ENCODE measurements at regions not wholly inside any gene's neighbourhood (a gene's known extent, or its start where the extent isn't known, plus 50 kb on each side); places are given as distances from the start of the nearest gene placed in this dataset.

DNA sequence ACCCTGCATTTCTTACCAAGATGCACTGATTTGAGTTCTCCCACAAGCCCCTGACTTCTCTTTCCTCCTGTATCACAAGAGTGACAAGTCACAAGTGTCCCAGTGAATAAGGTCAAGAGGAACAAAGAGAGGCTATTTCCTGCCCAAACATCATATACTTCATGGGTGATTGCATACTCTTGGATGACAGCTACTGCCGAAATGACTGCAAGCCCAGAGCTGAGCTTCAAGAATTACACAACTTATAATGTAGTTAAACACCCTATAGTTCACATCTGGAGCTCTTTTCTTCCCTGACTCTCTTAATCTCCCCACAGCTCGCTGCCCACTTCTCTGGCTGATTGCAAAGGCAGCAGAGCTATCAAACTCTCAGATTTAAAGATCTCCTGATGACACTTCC, 289.7 kb upstream of the PARD3B start:
- H3K27ac Mint-ChIP-seq, result no peak overlapping the region
- H3K27me3 Mint-ChIP-seq, result peaks cover 4% of the 10 kb centered on the region
- H3K9me3 Mint-ChIP-seq, result no peaks in the 10 kb centered on the region
- H3K36me3 Mint-ChIP-seq, result no peaks in the 10 kb centered on the region
- H3K4me3 Mint-ChIP-seq, result no peak overlapping the region
- H3K4me1 Mint-ChIP-seq, result no peaks in the 10 kb centered on the region

DNA sequence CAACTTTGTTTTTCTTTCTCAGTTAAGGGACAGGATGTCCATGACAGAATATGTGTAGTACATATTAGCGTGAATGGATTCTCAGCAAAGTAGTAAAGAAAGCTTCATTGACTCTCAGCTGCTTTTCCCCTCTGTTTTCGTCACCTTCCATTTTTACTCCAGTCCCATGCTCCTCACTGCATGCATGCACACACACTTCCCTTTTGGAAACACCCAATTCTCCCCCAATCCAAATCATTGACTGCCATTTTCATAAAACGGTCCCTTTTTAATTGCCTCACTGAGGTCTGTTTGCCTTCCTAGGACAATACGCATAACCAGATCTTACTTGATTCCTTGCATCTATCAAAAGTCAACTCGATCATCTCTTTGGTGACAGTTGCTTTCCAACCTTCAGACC, 287.5 kb upstream of the PARD3B start:
- Mint-ChIP-seq H3K4me1 (no peaks in the 10 kb centered on the region), H3K27me3 (peaks cover 3% of the 10 kb centered on the region), H3K9me3 (no peaks in the 10 kb centered on the region), H3K27ac (no peak overlapping the region), H3K36me3 (no peaks in the 10 kb centered on the region), H3K4me3 (no peak overlapping the region)

DNA sequence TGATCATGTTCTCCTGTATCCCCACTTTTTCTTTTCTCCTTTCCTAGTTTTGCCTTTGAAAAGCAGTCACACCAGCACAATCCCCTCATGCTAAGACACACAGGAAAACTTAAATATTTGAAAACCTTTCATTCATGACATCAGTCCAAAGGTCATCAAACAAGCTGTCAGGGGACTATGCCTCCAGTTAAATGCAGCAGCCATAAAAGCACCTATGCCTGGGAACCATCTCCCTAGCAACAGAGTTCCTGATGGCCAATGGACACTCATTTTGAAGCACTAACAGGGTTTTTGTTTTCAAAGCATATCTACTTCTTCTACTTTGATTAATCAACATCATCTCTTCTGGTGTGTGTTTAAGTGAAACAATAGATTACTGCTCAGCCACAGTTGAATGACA, 286.4 kb upstream of the PARD3B start:
- Mint-ChIP-seq H3K36me3 (no peaks in the 10 kb centered on the region), H3K27me3 (peaks cover 5% of the 10 kb centered on the region), H3K27ac (no peak overlapping the region), H3K4me1 (no peaks in the 10 kb centered on the region), H3K9me3 (no peaks in the 10 kb centered on the region), H3K4me3 (no peak overlapping the region)

DNA sequence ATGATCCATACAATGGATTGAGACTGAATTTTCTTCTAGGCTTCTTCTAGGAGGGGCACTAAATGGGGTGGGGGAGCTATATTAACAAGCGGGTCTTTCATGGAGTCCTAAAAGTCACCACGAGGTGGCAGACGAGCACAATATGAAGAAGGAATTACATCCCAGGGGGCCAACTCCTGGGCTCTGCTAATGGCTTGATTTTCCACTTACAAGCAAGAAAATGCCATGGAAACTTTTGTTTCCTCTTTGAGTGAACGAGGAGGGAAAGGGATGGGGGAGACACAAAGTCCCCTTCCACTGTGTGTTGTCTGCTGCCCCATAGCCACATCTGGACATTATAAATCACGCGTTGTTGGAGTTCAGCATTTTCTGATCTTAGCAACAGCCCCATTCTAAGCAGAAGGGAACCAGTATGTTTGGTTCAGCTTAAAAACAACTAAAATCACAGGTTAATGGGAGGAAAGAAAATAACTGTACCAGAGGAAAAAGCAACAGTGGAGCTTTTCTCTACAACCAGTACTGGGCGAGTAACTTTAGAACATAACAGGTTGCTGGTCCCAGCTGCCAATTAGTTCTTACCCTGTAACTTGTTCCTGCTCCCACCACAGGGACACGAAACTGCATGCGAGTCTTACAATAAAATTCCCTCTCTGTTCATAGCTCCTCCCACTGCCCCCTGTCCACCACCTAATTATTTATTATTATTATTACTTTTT, 285.0 kb upstream of the PARD3B start:
- H3K9me3 Mint-ChIP-seq, result no peaks in the 10 kb centered on the region
- H3K36me3 Mint-ChIP-seq, result no peaks in the 10 kb centered on the region
- no peak overlapping the region for H3K4me3 Mint-ChIP-seq
- no peak overlapping the region for H3K27ac Mint-ChIP-seq
- H3K27me3 Mint-ChIP-seq, result peaks cover 10% of the 10 kb centered on the region
- H3K4me1 Mint-ChIP-seq, result no peaks in the 10 kb centered on the region

DNA sequence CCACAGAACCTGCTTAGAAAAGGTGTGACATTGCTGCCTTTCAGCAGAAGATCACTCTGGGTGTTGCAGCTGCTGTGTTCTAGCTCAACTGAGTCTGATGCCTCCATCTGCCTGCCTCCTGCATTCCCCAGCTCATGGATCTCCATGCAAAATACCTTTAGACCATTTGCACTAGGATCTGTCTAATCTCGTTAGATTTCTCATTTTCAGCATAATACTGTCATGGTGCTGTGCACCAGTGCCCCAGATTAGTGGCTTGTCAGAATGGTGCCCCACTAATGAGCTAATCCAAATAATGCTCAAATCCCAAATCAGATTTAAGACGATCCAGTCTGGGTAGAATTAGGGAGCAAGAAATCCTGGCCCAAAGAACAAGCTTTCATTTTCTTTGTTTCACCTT, 284.4 kb upstream of the PARD3B start:
- Mint-ChIP-seq H3K9me3 (no peaks in the 10 kb centered on the region), H3K27me3 (peaks cover 10% of the 10 kb centered on the region), H3K4me3 (no peak overlapping the region), H3K4me1 (no peaks in the 10 kb centered on the region), H3K36me3 (no peaks in the 10 kb centered on the region), H3K27ac (no peak overlapping the region)

DNA sequence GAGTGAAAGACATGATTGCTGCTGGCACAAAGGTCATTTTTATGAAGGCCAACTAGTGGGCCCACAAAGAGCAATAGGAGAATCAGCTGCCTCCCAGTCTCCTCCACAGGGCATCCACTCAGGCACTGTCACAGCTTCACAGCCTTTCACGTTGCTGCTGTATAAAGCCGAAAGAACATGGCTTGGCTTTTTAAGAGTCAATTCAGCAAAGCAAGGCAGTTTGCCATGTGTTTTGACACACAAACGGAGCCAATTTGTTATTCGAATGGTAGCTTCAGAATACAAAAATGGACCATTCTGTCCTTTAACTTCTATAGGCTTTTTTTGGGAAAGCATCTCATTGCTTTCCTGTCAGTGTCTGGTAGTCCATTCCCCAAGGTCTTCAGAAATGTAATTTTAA, 283.4 kb upstream of the PARD3B start:
- H3K4me1 Mint-ChIP-seq, result no peaks in the 10 kb centered on the region
- no peak overlapping the region for H3K27ac Mint-ChIP-seq
- no peaks in the 10 kb centered on the region for H3K36me3 Mint-ChIP-seq
- no peak overlapping the region for H3K4me3 Mint-ChIP-seq
- H3K9me3 Mint-ChIP-seq, result no peaks in the 10 kb centered on the region
- H3K27me3 Mint-ChIP-seq, result peaks cover 11% of the 10 kb centered on the region

DNA sequence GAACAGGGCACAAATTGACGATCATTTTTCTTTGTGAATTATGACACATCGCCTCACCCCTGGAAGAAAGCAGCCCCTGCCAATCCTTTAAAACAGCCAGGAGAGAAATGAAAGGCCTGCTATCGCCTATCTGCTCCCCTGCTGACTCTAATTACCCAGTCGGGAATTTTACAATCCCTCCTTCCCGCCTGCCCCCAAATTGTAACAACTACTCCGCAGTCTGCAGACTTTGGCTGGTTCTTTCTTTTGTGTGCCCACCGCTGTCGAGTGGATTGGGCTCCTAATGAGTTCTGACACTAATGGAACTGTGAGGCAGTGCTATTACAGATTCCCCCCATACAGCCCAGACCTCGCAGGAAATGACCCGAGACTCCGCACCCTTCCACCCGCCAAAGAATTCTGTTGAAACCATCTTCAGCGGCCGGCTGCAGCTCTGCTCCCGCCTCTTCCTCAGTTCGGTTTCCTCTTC, 281.2 kb upstream of the PARD3B start:
- H3K4me3 Mint-ChIP-seq, result no peak overlapping the region
- H3K27me3 Mint-ChIP-seq, result peaks cover 13% of the 10 kb centered on the region
- H3K27ac Mint-ChIP-seq, result peak overlapping the region in 1 of 3 donors; percentile 18

DNA sequence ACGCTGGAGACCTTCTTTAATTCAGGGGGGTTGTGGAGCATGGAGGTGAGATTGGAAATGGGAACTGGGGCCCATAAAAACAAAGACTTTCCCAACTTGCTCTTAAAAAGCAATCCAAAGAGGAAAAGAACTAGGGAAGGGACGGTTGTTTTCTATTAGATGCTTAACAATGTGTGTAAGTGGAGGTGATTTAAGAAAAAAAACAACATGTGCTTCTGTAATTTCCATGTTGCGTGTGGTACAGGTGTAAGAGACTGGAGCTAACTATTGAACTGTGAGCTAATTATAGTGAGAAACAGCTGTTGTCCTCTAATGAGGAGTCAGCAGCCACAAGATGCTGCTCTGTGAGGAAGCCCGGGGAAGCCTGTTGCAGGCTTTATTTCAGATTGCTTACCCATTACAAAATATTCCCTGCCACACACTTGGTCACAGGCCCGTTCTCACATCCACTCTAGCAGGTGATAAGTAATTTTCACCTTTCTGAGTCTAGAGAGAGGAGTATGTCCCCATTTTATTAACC, 280.6 kb upstream of the PARD3B start:
- Mint-ChIP-seq H3K27me3 (peaks cover 17% of the 10 kb centered on the region), H3K9me3 (no peaks in the 10 kb centered on the region), H3K4me3 (no peak overlapping the region), H3K27ac (no peak overlapping the region), H3K4me1 (no peaks in the 10 kb centered on the region), H3K36me3 (no peaks in the 10 kb centered on the region)

More for the DNA sequence above, 281.2 kb upstream of the PARD3B start:
- Mint-ChIP-seq H3K4me1 (no peaks in the 10 kb centered on the region), H3K9me3 (no peaks in the 10 kb centered on the region), H3K36me3 (no peaks in the 10 kb centered on the region)

DNA sequence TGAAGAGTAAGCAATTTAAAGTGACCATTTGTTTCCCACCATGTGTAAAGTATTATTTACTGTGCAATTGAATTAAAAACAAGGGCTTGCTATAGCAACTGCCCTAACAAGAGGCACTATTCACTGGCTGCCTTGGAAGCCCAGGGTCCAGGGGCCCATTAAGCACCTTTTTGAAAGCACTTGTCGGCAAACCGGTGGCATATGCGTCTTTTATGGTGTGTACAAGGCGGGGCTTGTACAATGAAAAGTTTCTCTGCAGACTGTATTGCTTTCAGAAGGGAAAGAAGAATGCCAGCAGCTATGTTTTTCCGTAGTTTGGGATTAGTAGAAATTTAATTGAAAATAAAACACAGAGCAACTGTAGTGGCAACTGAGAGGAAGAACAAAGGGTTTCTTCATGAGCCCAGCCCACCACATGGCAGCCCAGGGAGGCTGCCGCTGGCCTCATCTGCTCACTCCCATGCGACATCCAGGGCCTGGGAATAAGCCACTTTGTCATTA, 279.5 kb upstream of the PARD3B start:
- H3K36me3 Mint-ChIP-seq, result no peaks in the 10 kb centered on the region
- H3K9me3 Mint-ChIP-seq, result no peaks in the 10 kb centered on the region
- H3K4me1 Mint-ChIP-seq, result no peaks in the 10 kb centered on the region
- H3K27ac Mint-ChIP-seq, result no peak overlapping the region
- H3K4me3 Mint-ChIP-seq, result no peak overlapping the region
- peaks cover 17% of the 10 kb centered on the region for H3K27me3 Mint-ChIP-seq

DNA sequence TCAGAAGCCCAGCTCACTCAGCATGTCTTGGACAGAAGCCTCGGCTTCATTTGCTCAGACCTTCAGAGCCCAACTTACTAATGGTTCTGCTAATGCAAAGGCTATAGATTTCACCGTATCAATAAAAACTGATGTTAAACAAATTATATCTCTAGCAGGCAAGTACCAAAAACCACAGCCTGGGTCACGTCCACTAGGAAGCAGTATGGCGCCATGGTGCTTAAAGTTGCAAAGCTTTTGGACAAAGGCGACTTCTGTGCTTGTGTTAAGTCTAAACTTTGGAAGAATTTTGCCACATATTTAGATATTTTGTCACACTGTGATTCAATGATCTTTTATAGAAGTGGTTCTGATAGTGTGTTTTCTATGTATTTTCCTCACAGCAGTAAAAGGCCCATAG, 276.8 kb upstream of the PARD3B start:
- Mint-ChIP-seq H3K27ac (no peak overlapping the region), H3K27me3 (peaks cover 16% of the 10 kb centered on the region), H3K4me1 (no peaks in the 10 kb centered on the region), H3K9me3 (no peaks in the 10 kb centered on the region), H3K36me3 (no peaks in the 10 kb centered on the region), H3K4me3 (no peak overlapping the region)

DNA sequence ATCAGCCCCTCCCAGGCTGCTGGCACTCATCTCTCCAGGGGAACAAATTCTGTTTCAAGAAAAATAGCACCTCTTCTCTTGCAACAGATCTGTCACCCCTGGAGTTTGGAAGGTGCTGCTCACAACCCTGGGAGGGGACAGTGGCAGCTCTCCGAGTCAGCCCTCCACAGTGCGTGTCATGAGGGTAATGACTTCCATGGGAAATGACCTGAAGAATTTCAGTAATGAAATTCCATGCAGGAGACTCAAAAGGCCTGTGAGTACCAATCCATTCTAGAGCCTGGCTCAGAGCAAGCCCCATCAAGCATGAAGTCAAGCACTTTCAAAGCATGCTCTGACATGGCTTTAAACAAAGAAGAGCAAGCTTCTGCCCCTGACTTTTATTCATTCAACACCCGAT, 276.3 kb upstream of the PARD3B start:
- Mint-ChIP-seq H3K27ac (no peak overlapping the region), H3K4me1 (no peaks in the 10 kb centered on the region), H3K9me3 (no peaks in the 10 kb centered on the region), H3K27me3 (peaks cover 14% of the 10 kb centered on the region), H3K36me3 (no peaks in the 10 kb centered on the region), H3K4me3 (no peak overlapping the region)

DNA sequence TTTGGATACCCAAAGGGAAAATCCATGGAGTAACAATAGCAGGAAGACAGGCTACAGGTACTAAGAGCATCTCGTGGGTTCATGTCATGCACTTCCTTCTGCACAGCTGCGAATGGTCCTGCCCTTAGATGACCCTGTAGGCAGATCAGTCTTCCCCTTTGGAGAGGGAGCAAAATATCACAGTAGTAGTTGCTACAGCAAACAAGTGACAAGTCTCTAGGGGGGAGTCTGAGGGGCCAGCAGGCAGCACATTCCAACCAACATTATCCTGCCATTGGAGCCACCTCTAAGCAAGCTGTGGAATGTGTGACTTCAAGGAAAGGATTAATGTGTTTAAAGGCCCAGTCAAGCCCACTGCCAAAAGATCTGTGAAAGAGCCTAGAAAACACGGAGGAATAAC, 273.2 kb upstream of the PARD3B start:
- Mint-ChIP-seq H3K4me3 (no peak overlapping the region), H3K27ac (no peak overlapping the region), H3K4me1 (no peaks in the 10 kb centered on the region), H3K36me3 (no peaks in the 10 kb centered on the region), H3K9me3 (no peaks in the 10 kb centered on the region), H3K27me3 (peaks cover 8% of the 10 kb centered on the region)

DNA sequence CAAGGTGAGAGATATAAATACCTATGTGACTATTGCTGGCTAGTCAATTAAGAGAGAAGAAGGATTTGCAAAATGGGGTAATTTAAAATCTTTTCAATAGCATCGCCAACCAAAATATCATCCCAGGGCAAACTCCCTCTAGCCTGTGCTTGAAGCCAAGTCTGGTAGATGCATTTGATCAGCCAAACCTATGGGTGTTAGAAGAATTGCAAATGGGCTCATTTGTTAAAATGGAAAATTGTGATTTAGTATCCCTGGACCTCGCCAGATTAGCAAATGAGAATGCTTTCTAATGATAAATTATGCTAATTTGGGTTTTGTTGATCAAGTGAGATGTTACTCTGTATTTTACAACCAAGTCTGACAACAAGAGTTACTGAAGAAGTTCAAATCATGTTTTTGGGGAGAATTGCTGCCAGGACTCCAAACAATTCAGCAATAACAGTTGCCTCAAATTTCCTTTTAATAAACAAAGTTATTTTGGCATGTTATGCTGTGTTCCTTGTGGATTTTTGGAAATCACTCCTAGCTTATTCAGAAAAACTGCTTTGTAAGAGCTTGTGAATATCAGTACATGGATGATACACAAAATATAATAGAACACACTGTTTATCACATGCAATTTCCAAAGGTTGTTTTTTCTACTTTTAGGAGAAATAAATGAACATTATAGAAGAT, 272.5 kb upstream of the PARD3B start:
- H3K27me3 Mint-ChIP-seq, result peaks cover 8% of the 10 kb centered on the region
- no peaks in the 10 kb centered on the region for H3K4me1 Mint-ChIP-seq
- no peaks in the 10 kb centered on the region for H3K9me3 Mint-ChIP-seq
- H3K36me3 Mint-ChIP-seq, result no peaks in the 10 kb centered on the region
- no peak overlapping the region for H3K4me3 Mint-ChIP-seq
- no peak overlapping the region for H3K27ac Mint-ChIP-seq

DNA sequence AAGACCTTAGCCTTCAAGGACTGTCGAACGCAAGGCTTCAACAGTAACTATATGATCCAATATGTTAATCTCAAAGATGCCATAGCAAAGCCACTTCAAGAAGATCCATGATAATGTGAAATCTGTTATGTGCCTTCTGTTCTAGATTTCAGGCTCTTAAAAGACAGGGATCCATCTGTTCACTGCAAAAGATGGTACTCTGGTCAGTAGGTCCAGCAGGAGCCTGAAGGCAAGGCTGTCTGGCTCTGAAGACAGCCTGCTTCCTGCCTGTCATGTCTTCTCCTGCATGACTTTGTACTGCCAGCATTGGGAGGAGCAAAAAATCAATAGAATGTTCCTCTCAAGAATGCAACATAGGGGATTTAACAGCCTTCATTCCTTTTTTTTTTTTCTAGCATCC, 270.8 kb upstream of the PARD3B start:
- H3K27me3 Mint-ChIP-seq, result peaks cover 4% of the 10 kb centered on the region
- no peak overlapping the region for H3K4me3 Mint-ChIP-seq
- no peak overlapping the region for H3K27ac Mint-ChIP-seq
- peaks cover 1% of the 10 kb centered on the region for H3K36me3 Mint-ChIP-seq
- H3K9me3 Mint-ChIP-seq, result no peaks in the 10 kb centered on the region
- H3K4me1 Mint-ChIP-seq, result no peaks in the 10 kb centered on the region

DNA sequence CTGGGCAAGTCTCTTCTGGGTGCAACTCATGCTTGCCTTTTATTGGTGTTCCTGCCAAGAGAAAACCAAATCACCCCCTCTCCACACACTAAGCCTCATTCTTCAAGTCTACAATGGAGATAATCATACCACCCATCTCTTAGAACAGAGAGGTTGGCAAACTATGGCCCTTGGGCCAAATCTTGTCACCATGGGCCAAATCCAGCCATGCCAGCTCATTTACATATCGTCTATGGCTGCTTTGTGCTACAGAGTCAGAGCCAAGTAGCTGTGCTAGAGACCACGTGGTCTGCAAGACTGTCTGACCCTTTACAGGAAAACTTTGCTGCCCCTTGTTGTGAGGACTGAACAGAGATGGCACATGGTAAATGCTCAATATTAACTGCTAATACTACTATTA, 270.3 kb upstream of the PARD3B start:
- H3K9me3 Mint-ChIP-seq, result no peaks in the 10 kb centered on the region
- no peaks in the 10 kb centered on the region for H3K4me1 Mint-ChIP-seq
- peaks cover 1% of the 10 kb centered on the region for H3K36me3 Mint-ChIP-seq
- H3K4me3 Mint-ChIP-seq, result no peak overlapping the region
- H3K27ac Mint-ChIP-seq, result no peak overlapping the region
- H3K27me3 Mint-ChIP-seq, result peaks cover 3% of the 10 kb centered on the region

DNA sequence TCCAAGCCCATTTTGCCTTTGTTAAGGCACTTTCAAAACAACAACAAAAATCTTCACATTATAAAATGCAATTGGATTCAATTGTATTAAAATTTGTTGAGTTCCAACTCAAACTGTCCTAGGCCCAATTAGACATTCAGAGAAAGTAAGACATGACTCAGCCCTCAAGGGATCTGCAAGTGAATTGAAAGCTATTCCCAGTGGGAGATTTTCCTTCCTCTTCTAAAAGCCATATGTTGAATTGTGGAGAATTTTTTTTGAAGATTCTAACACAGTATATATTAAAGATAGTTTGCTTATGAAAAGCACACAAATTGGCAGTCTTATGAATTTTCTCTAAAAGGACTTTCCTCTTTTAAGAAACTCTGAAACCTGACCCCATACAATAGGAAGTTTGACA, 268.0 kb upstream of the PARD3B start:
- no peak overlapping the region for H3K27ac Mint-ChIP-seq
- H3K9me3 Mint-ChIP-seq, result no peaks in the 10 kb centered on the region
- peaks cover 1% of the 10 kb centered on the region for H3K36me3 Mint-ChIP-seq

More for the DNA sequence above, 268.0 kb upstream of the PARD3B start:
- peaks cover 2% of the 10 kb centered on the region for H3K27me3 Mint-ChIP-seq
- no peaks in the 10 kb centered on the region for H3K4me1 Mint-ChIP-seq
- H3K4me3 Mint-ChIP-seq, result no peak overlapping the region

All from IgD-negative memory B cell (primary cell).